ENCODE measurements at regions not wholly inside any gene's neighbourhood (a gene's known extent, or its start where the extent isn't known, plus 50 kb on each side); places are given as distances from the start of the nearest gene placed in this dataset.

- Histone ChIP-seq H2AFZ (ENCODE audit: low read depth, low read length) (no peak overlapping the region), H3K4me1 (ENCODE audit: insufficient read depth, low read length) (peaks cover 5% of the 10 kb centered on the region), H3K4me3 (ENCODE audit: low read length) (no peak overlapping the region), H3K36me3 (ENCODE audit: insufficient read depth, low read length) (no peaks in the 10 kb centered on the region), H3K27me3 (ENCODE audit: insufficient read depth, low read length) (no peaks in the 10 kb centered on the region), H3K9me3 (ENCODE audit: low read length) (no peaks in the 10 kb centered on the region)
Observed at GRCh38 chr10:3858051-3858845, 73.2 kb upstream of the KLF6 start.

- no peaks in the 10 kb centered on the region for H3K36me3 ChIP-seq (ENCODE audit: insufficient read depth, low read length)
Observed at GRCh38 chr10:3857318-3857717, 72.3 kb upstream of the KLF6 start.

DNA sequence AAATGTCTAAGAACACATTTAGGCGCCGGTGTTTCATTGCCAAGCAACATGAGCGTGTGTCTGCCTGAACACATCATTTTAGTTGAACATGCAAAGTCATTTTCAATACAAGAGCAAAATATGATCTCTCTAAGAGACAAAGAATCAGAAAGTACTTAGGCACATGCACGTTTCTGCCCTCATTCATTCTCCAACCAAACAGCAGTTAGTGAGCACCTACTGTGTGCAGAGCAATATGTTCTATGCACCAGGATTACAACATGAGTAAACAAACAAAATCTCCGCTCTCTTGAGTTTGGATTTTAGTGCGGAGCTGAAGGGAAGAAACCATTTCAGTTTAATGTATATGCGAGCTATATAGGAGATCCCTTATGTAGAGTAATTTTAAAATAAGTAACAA is 71.6 kb upstream of the KLF6 start:
- H3K9me3 ChIP-seq (ENCODE audit: low read length): no peaks in the 10 kb centered on the region
- no peak overlapping the region for H2AFZ ChIP-seq (ENCODE audit: low read depth, low read length)
- no peaks in the 10 kb centered on the region for H3K36me3 ChIP-seq (ENCODE audit: insufficient read depth, low read length)
- H3K27me3 ChIP-seq (ENCODE audit: insufficient read depth, low read length): no peaks in the 10 kb centered on the region
- H3K4me3 ChIP-seq (ENCODE audit: low read length): no peak overlapping the region
- H3K4me1 ChIP-seq (ENCODE audit: insufficient read depth, low read length): peaks cover 14% of the 10 kb centered on the region

More at GRCh38 chr10:3857318-3857717, 72.3 kb upstream of the KLF6 start:
- H3K4me1 ChIP-seq (ENCODE audit: insufficient read depth, low read length): peaks cover 11% of the 10 kb centered on the region
- H3K27me3 ChIP-seq (ENCODE audit: insufficient read depth, low read length): no peaks in the 10 kb centered on the region
- no peaks in the 10 kb centered on the region for H3K9me3 ChIP-seq (ENCODE audit: low read length)
- H2AFZ ChIP-seq (ENCODE audit: low read depth, low read length): no peak overlapping the region
- H3K4me3 ChIP-seq (ENCODE audit: low read length): no peak overlapping the region

- no peak overlapping the region for H2AFZ ChIP-seq (ENCODE audit: low read depth, low read length)
- no peaks in the 10 kb centered on the region for H3K9me3 ChIP-seq (ENCODE audit: low read length)
- no peaks in the 10 kb centered on the region for H3K27me3 ChIP-seq (ENCODE audit: insufficient read depth, low read length)
- peaks cover 14% of the 10 kb centered on the region for H3K4me1 ChIP-seq (ENCODE audit: insufficient read depth, low read length)
- no peak overlapping the region for H3K4me3 ChIP-seq (ENCODE audit: low read length)
- no peaks in the 10 kb centered on the region for H3K36me3 ChIP-seq (ENCODE audit: insufficient read depth, low read length)
Observed at GRCh38 chr10:3853547-3854303, 68.7 kb upstream of the KLF6 start.

GRCh38 chr10:3853016-3853415 is 68.0 kb upstream of the KLF6 start:
- Histone ChIP-seq H2AFZ (ENCODE audit: low read depth, low read length) (no peak overlapping the region), H3K4me1 (ENCODE audit: insufficient read depth, low read length) (peaks cover 14% of the 10 kb centered on the region), H3K36me3 (ENCODE audit: insufficient read depth, low read length) (no peaks in the 10 kb centered on the region), H3K4me3 (ENCODE audit: low read length) (no peak overlapping the region), H3K27me3 (ENCODE audit: insufficient read depth, low read length) (no peaks in the 10 kb centered on the region), H3K9me3 (ENCODE audit: low read length) (no peaks in the 10 kb centered on the region)

GRCh38 chr10:3852147-3852904 is 67.3 kb upstream of the KLF6 start:
- H3K9me3 ChIP-seq (ENCODE audit: low read length): no peaks in the 10 kb centered on the region
- no peak overlapping the region for H3K4me3 ChIP-seq (ENCODE audit: low read length)
- peak overlapping the region; percentile 48 for H2AFZ ChIP-seq (ENCODE audit: low read depth, low read length)
- H3K36me3 ChIP-seq (ENCODE audit: insufficient read depth, low read length): no peaks in the 10 kb centered on the region
- peaks cover 14% of the 10 kb centered on the region for H3K4me1 ChIP-seq (ENCODE audit: insufficient read depth, low read length)
- no peaks in the 10 kb centered on the region for H3K27me3 ChIP-seq (ENCODE audit: insufficient read depth, low read length)

DNA sequence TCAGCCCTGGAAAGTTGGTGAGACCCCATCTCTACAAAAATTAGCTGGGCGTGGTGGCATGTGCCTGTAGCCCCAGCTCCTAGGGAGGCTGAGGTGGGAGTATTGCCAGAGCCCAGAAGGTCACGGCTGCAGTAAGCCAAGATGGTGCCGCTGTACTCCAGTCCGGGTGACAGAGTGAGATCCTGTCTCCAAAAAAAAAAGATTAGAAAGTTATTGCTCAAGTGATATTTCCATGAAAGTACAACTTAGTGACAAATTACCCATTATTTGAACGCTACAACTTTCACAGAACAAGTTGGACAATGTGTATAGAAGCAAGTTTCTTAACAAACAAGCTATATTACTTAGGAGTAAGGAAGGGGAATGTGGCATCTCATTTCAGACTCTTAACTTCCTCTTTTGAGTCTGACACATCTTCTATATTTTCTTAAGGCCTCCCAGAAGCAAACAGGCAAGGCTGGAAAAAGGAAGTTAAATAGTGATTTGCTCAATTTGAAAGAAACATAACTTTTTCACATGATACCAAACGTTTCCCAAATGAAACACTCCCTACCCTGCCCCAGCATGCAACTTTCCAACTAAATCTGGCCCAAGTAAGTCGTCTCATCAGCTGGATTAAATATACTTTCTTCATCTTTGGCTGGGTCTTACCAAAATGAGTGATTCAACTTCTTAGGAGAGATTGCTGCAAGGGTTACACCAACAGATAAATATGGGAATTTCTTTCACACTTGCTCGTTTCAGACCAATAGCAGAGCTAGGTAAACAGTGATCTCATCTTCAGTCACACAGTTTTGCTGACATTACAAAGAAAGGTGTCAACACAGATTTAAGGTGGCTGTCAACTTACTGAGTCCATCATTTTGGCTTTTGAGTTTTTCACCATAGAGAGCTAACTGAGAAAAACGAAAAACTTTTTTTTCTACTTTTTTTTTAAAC is 66.3 kb upstream of the KLF6 start:
- H2AFZ ChIP-seq (ENCODE audit: low read depth, low read length): no peak overlapping the region
- H3K36me3 ChIP-seq (ENCODE audit: insufficient read depth, low read length): no peaks in the 10 kb centered on the region
- H3K4me1 ChIP-seq (ENCODE audit: insufficient read depth, low read length): peaks cover 14% of the 10 kb centered on the region
- no peak overlapping the region for H3K4me3 ChIP-seq (ENCODE audit: low read length)
- H3K9me3 ChIP-seq (ENCODE audit: low read length): no peaks in the 10 kb centered on the region
- no peaks in the 10 kb centered on the region for H3K27me3 ChIP-seq (ENCODE audit: insufficient read depth, low read length)

- Histone ChIP-seq H3K4me1 (ENCODE audit: insufficient read depth, low read length) (peaks cover 14% of the 10 kb centered on the region), H2AFZ (ENCODE audit: low read depth, low read length) (no peak overlapping the region), H3K9me3 (ENCODE audit: low read length) (no peaks in the 10 kb centered on the region), H3K4me3 (ENCODE audit: low read length) (no peak overlapping the region), H3K27me3 (ENCODE audit: insufficient read depth, low read length) (no peaks in the 10 kb centered on the region), H3K36me3 (ENCODE audit: insufficient read depth, low read length) (no peaks in the 10 kb centered on the region)
Observed at GRCh38 chr10:3848775-3849635, 64.0 kb upstream of the KLF6 start.

DNA sequence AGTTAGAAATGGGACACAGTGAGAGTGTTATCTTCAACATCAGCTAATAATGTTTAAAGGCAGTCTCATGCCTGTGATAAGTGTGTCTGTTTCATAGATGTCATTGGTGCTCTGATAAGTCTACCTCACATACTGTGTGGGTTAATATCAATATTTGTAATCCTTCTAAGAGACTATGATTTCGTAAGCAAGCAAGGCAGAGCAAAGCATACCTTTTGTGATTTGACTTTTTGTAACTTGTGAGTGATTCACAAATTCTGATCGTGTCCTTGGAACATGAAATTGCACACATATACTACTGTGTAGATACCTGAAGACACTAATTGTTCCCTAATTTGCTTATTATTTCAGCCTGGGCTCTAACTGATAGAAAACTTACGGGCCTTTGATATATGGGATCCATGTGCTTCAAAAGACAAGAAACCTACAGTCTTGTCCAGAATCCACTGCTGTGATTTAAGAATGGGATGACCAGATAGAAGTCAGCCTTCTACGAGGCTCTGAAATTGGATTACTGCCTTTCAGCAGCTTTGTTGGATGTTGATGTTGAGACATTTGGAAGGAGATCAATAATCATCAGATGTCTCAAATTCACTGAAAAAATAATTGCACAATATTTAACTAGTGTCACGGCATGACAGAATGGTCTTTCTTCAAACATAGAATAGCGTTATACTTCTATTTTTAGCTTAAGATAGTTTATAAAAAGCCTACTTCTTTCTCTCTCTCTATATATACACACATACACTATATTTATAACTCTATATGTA is 63.2 kb upstream of the KLF6 start:
- no peaks in the 10 kb centered on the region for H3K36me3 ChIP-seq (ENCODE audit: insufficient read depth, low read length)
- no peak overlapping the region for H2AFZ ChIP-seq (ENCODE audit: low read depth, low read length)
- H3K9me3 ChIP-seq (ENCODE audit: low read length): no peaks in the 10 kb centered on the region
- no peaks in the 10 kb centered on the region for H3K27me3 ChIP-seq (ENCODE audit: insufficient read depth, low read length)
- no peak overlapping the region for H3K4me3 ChIP-seq (ENCODE audit: low read length)
- peaks cover 8% of the 10 kb centered on the region for H3K4me1 ChIP-seq (ENCODE audit: insufficient read depth, low read length)

GRCh38 chr10:3846736-3847135 is 61.7 kb upstream of the KLF6 start:
- H3K9me3 ChIP-seq (ENCODE audit: low read length): no peaks in the 10 kb centered on the region
- H3K27me3 ChIP-seq (ENCODE audit: insufficient read depth, low read length): no peaks in the 10 kb centered on the region
- H3K4me1 ChIP-seq (ENCODE audit: insufficient read depth, low read length): no peaks in the 10 kb centered on the region
- no peak overlapping the region for H3K4me3 ChIP-seq (ENCODE audit: low read length)
- H2AFZ ChIP-seq (ENCODE audit: low read depth, low read length): no peak overlapping the region
- no peaks in the 10 kb centered on the region for H3K36me3 ChIP-seq (ENCODE audit: insufficient read depth, low read length)

GRCh38 chr10:3844491-3845025 is 59.5 kb upstream of the KLF6 start:
- no peak overlapping the region for H3K4me3 ChIP-seq (ENCODE audit: low read length)
- H3K36me3 ChIP-seq (ENCODE audit: insufficient read depth, low read length): no peaks in the 10 kb centered on the region
- H3K4me1 ChIP-seq (ENCODE audit: insufficient read depth, low read length): no peaks in the 10 kb centered on the region
- no peaks in the 10 kb centered on the region for H3K9me3 ChIP-seq (ENCODE audit: low read length)
- no peaks in the 10 kb centered on the region for H3K27me3 ChIP-seq (ENCODE audit: insufficient read depth, low read length)
- H2AFZ ChIP-seq (ENCODE audit: low read depth, low read length): no peak overlapping the region
